Endothelial cell (in vitro differentiated cells): ENCODE measurements at regions not wholly inside any gene's neighbourhood (a gene's known extent, or its start where the extent isn't known, plus 50 kb on each side); places are given as distances from the start of the nearest gene placed in this dataset.

Experiments used
- DNase-seq: peaks from one replicate; pipeline ENCODE4 v3.0.0; 2021; ENCODE audit warnings: low spot score
- H3K27ac Mint-ChIP-seq: one replicate; pipeline ENCODE4 v1.8.0; 2021; ENCODE audit warnings: mixed read lengths, inconsistent platforms; ENCODE audit not compliant: unreplicated experiment
- H3K27me3 Mint-ChIP-seq: one replicate; pipeline ENCODE4 v1.8.0; 2021; ENCODE audit warnings: mild to moderate bottlenecking, moderate library complexity, mixed read lengths, inconsistent platforms; ENCODE audit not compliant: unreplicated experiment
- H3K36me3 Mint-ChIP-seq: one replicate; pipeline ENCODE4 v1.8.0; 2021; ENCODE audit warnings: mild to moderate bottlenecking, low read depth, mixed read lengths, inconsistent platforms; ENCODE audit not compliant: unreplicated experiment
- H3K4me1 Mint-ChIP-seq: one replicate; pipeline ENCODE4 v1.8.0; 2021; ENCODE audit warnings: mild to moderate bottlenecking, mixed read lengths, inconsistent platforms; ENCODE audit not compliant: unreplicated experiment
- H3K4me3 Mint-ChIP-seq: one replicate; pipeline ENCODE4 v1.8.0; 2021; ENCODE audit warnings: mild to moderate bottlenecking, mixed read lengths, inconsistent platforms; ENCODE audit not compliant: unreplicated experiment
- H3K9me3 Mint-ChIP-seq: one replicate; pipeline ENCODE4 v1.8.0; 2021; ENCODE audit warnings: mixed read lengths, inconsistent platforms; ENCODE audit not compliant: unreplicated experiment
- TF ChIP-seq, protein P1 (sequence below): fragments of 200-600 bp; sonication (generic); IDR thresholded peaks from one replicate; pipeline ENCODE4 v1.5.0; 2021; ENCODE audit warnings: antibody characterized with exemption; ENCODE audit not compliant: unreplicated experiment

DNA sequence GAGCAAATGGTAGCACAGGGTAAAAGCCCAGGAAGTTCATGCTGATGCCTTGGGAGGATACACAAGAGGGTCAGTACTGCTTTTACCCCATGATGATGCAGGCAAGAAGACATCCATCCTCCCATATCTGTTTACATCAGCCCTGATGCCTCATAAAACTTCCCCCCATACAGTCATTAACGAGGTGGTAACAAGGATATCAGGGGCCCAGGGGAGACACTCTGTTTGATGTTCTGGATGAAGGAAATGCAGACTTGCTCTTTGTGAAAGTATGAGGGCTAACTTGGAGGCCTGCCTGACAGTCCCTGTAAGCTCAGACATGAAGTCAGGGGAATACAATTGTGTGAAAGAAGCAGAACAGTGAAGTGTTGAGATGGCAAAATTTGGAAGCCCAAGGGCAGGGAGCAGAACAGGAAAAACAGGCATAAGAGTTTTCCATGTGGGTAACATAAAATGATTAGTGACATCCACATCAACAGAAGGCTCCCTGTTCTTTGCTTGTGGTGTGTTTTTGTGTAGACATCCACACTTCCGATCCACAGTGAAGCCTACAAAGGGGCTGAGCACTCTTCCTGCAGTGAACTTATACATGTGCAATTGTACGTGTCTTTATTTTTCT is 813.4 kb downstream of the MAFB start:
- Mint-ChIP-seq H3K9me3 (no peaks in the 10 kb centered on the region), H3K4me3 (no peak overlapping the region), H3K27ac (no peak overlapping the region), H3K4me1 (peaks cover 11% of the 10 kb centered on the region), H3K36me3 (no peaks in the 10 kb centered on the region), H3K27me3 (peaks cover 8% of the 10 kb centered on the region)
- TF ChIP-seq, protein P1, sequence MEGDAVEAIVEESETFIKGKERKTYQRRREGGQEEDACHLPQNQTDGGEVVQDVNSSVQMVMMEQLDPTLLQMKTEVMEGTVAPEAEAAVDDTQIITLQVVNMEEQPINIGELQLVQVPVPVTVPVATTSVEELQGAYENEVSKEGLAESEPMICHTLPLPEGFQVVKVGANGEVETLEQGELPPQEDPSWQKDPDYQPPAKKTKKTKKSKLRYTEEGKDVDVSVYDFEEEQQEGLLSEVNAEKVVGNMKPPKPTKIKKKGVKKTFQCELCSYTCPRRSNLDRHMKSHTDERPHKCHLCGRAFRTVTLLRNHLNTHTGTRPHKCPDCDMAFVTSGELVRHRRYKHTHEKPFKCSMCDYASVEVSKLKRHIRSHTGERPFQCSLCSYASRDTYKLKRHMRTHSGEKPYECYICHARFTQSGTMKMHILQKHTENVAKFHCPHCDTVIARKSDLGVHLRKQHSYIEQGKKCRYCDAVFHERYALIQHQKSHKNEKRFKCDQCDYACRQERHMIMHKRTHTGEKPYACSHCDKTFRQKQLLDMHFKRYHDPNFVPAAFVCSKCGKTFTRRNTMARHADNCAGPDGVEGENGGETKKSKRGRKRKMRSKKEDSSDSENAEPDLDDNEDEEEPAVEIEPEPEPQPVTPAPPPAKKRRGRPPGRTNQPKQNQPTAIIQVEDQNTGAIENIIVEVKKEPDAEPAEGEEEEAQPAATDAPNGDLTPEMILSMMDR = no peak
- DNase-seq = no peak

- peaks cover 5% of the 10 kb centered on the region for H3K27me3 Mint-ChIP-seq
- no peak overlapping the region for H3K4me3 Mint-ChIP-seq
- H3K27ac Mint-ChIP-seq = no peak overlapping the region
- TF ChIP-seq, protein P1 = peak; percentile 92
- peaks cover 11% of the 10 kb centered on the region for H3K4me1 Mint-ChIP-seq
- no peaks in the 10 kb centered on the region for H3K9me3 Mint-ChIP-seq
- no peaks in the 10 kb centered on the region for H3K36me3 Mint-ChIP-seq
- DNase-seq = peak; percentile 92
These were observed 814.8 kb downstream of the MAFB start for GRCh38 chr20:39874049-39874893.

DNA sequence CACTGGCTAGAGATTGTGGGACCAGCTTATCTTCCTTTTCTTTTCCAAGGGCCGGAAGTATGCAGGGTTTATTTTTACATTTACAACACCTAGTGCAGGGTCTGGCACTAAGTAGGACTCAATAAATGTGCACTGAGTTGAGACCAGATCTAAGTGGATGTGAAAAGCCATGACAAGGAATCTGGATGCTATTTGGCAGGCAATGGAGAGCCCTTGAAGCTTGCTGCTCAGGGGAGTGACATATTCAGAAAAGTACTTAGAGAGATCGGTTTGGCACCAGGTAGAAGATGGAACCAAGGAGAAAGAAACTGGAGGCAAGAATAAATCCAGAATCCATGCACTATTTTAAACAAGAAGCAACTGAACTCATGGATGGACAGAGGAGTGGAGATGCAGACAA is 815.8 kb downstream of the MAFB start:
- TF ChIP-seq, protein P1 = no peak
- Mint-ChIP-seq H3K9me3 (no peaks in the 10 kb centered on the region), H3K36me3 (no peaks in the 10 kb centered on the region), H3K27ac (no peak overlapping the region), H3K4me3 (no peak overlapping the region), H3K4me1 (peaks cover 11% of the 10 kb centered on the region), H3K27me3 (peaks cover 5% of the 10 kb centered on the region)
- no peak for DNase-seq

DNA sequence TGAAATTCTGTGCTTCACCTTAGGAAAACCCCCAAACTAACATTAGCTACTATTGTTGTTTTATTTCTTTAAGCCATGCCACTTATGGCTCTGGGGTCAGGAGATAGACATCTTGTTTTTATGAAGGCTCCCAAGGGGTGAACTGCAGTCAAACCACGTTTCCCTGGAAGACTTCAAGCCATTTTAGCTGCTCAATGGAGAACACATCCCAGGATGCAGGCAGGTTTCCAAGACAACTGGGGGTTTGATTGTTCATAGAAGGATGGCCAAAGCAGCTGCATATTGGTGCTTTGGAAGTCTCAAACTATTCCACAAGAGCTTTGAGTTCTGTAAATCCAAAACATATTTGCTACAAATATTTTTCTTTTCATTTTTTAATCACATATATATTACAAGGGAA is 818.0 kb downstream of the MAFB start:
- Mint-ChIP-seq H3K36me3 (no peaks in the 10 kb centered on the region), H3K9me3 (no peaks in the 10 kb centered on the region), H3K27me3 (peaks cover 5% of the 10 kb centered on the region), H3K4me3 (no peak overlapping the region), H3K27ac (no peak overlapping the region), H3K4me1 (peaks cover 11% of the 10 kb centered on the region)
- DNase-seq = no peak
- TF ChIP-seq, protein P1 = no peak

DNA sequence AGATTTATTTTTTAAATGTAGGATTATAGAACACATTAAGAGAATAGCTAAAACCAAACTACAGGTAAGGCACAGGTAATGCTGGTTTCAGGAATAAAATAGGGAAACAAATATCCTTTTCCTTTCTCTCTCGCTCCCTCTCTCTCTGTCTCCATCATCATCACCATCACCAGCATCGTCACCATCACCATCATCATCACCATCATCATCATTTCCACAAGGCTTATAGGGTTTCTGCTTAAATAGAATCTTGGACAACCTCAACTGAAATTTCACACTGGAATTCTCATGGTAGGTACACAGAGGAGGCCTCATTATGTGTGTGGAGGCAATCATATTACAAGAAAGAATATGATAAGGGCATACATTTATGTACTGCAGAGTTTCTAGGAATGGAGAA is 823.6 kb downstream of the MAFB start:
- no peak overlapping the region for H3K27ac Mint-ChIP-seq
- TF ChIP-seq, protein P1 = no peak
- H3K4me3 Mint-ChIP-seq = no peak overlapping the region
- no peak for DNase-seq
- H3K27me3 Mint-ChIP-seq = peaks cover 1% of the 10 kb centered on the region
- no peaks in the 10 kb centered on the region for H3K36me3 Mint-ChIP-seq
- no peaks in the 10 kb centered on the region for H3K4me1 Mint-ChIP-seq
- no peaks in the 10 kb centered on the region for H3K9me3 Mint-ChIP-seq
